Mesenchymal stem cell (in vitro differentiated cells and primary cell): ENCODE measurements at regions not wholly inside any gene's neighbourhood (a gene's known extent, or its start where the extent isn't known, plus 50 kb on each side); places are given as distances from the start of the nearest gene placed in this dataset.

ENCODE experiments used
- DNase-seq: peaks from one replicate; pipeline ENCODE4 v3.0.0-alpha.2; 2013
- H2AFZ ChIP-seq: one replicate; pipeline ENCODE4 v1.6.1; 2013; ENCODE audit warnings: low read depth, mild to moderate bottlenecking, control low read depth, inconsistent platforms, low read length, moderate library complexity
- H2AK5ac ChIP-seq: 2 replicates; pipeline ENCODE4 v1.6.1; 2013; ENCODE audit warnings: low read length, moderate library complexity, mild to moderate bottlenecking, inconsistent platforms; ENCODE audit not compliant: severe bottlenecking
- H2BK120ac ChIP-seq: one replicate; pipeline ENCODE4 v1.6.1; 2013; ENCODE audit warnings: low read depth, mild to moderate bottlenecking, inconsistent platforms, low read length, moderate library complexity
- H2BK12ac ChIP-seq, 2 experiments: one replicate each; pipeline ENCODE4 v1.6.1; 2013; ENCODE audit warnings: inconsistent platforms in 2 of 2, low read length in 2 of 2, mild to moderate bottlenecking in 2 of 2, moderate library complexity in 2 of 2, control low read depth in 1 of 2
- H2BK15ac ChIP-seq: one replicate; pipeline ENCODE4 v1.6.1; 2013; ENCODE audit warnings: mild to moderate bottlenecking, low read depth, inconsistent platforms; ENCODE audit not compliant: poor library complexity, severe bottlenecking
- H2BK5ac ChIP-seq: 2 replicates; pipeline ENCODE4 v1.6.1; 2013; ENCODE audit warnings: low read depth, mild to moderate bottlenecking, low read length, control low read depth, inconsistent platforms; ENCODE audit not compliant: poor library complexity, severe bottlenecking
- H3K14ac ChIP-seq, 2 experiments: one replicate each; pipeline ENCODE4 v1.6.1; 2013; ENCODE audit warnings: inconsistent platforms in 2 of 2, low read length in 2 of 2, control low read depth in 1 of 2, mild to moderate bottlenecking in 1 of 2, moderate library complexity in 1 of 2
- H3K18ac ChIP-seq, 2 experiments: one replicate each; pipeline ENCODE4 v1.6.1; 2013; ENCODE audit warnings: inconsistent platforms in 2 of 2, low read length in 2 of 2, control low read depth in 1 of 2, low read depth in 1 of 2, mild to moderate bottlenecking in 1 of 2
- H3K23ac ChIP-seq, 2 experiments: one replicate each; pipeline ENCODE4 v1.6.1; 2013; ENCODE audit warnings: inconsistent platforms in 2 of 2, low read length in 2 of 2, mild to moderate bottlenecking in 2 of 2, moderate library complexity in 2 of 2, control low read depth in 1 of 2
- H3K27ac ChIP-seq: 2 replicates; pipeline ENCODE4 v1.5.1; 2013; ENCODE audit warnings: mild to moderate bottlenecking, moderate library complexity, low read length, control low read depth, inconsistent platforms; ENCODE audit not compliant: poor library complexity, severe bottlenecking
- H3K27me3 ChIP-seq, 2 experiments: 2 replicates each; pipeline versions ENCODE4 v1.6.1 to v1.7.0; 2013; ENCODE audit warnings: low read length in 2 of 2, mild to moderate bottlenecking in 2 of 2, moderate library complexity in 2 of 2, control low read depth in 1 of 2, inconsistent platforms in 1 of 2; ENCODE audit not compliant: control insufficient read depth in 1 of 2, insufficient read depth in 1 of 2
- H3K36me3 ChIP-seq, 2 experiments: 2 replicates each; pipeline versions ENCODE4 v1.6.1 to v1.7.0; 2013; ENCODE audit warnings: low read length in 2 of 2, control low read depth in 1 of 2, inconsistent platforms in 1 of 2, low read depth in 1 of 2, mild to moderate bottlenecking in 1 of 2; ENCODE audit not compliant: insufficient read depth in 2 of 2, control insufficient read depth in 1 of 2
- H3K4ac ChIP-seq, 2 experiments: one replicate each; pipeline ENCODE4 v1.6.1; 2013; ENCODE audit warnings: inconsistent platforms in 2 of 2, low read length in 2 of 2, mild to moderate bottlenecking in 2 of 2, moderate library complexity in 2 of 2, control low read depth in 1 of 2, low read depth in 1 of 2
- H3K4me1 ChIP-seq: 2 replicates; pipeline ENCODE4 v1.6.1; 2013; ENCODE audit warnings: low read depth, low read length, control low read depth; ENCODE audit not compliant: control insufficient read depth, insufficient read depth
- H3K4me2 ChIP-seq: 2 replicates; pipeline ENCODE4 v1.6.1; 2013; ENCODE audit warnings: low read length, mild to moderate bottlenecking, inconsistent platforms; ENCODE audit not compliant: poor library complexity, severe bottlenecking
- H3K4me3 ChIP-seq, 2 experiments: 2 replicates each; pipeline versions ENCODE4 v1.5.1 to v1.7.0; 2013; ENCODE audit warnings: low read length in 2 of 2, mild to moderate bottlenecking in 2 of 2, control low read depth in 1 of 2, low read depth in 1 of 2; ENCODE audit not compliant: insufficient read depth in 1 of 2
- H3K79me1 ChIP-seq: replicated peaks from 2 replicates; pipeline ENCODE4 v1.6.1; 2013; ENCODE audit warnings: mild to moderate bottlenecking, control low read depth, low read length, inconsistent platforms; ENCODE audit not compliant: poor library complexity, severe bottlenecking
- H3K9ac ChIP-seq: 2 replicates; pipeline ENCODE4 v1.7.0; 2013; ENCODE audit warnings: mild to moderate bottlenecking, low read length, moderate library complexity
- H3K9me3 ChIP-seq: 2 replicates; pipeline ENCODE4 v1.7.0; 2013; ENCODE audit warnings: mild to moderate bottlenecking, low read length; ENCODE audit not compliant: control insufficient read depth
- H4K8ac ChIP-seq: one replicate; pipeline ENCODE4 v1.6.1; 2013; ENCODE audit warnings: inconsistent platforms, mild to moderate bottlenecking, low read length, moderate library complexity
- H4K91ac ChIP-seq: one replicate; pipeline ENCODE4 v1.6.1; 2013; ENCODE audit warnings: mild to moderate bottlenecking, low read length, inconsistent platforms
- WGBS: methylation state at CpG from one replicate; pipeline ENCODE4 v1.1.7; 2013; ENCODE audit warnings: mixed read lengths; 5-methylcytosine and 5-hydroxymethylcytosine counted together

DNA sequence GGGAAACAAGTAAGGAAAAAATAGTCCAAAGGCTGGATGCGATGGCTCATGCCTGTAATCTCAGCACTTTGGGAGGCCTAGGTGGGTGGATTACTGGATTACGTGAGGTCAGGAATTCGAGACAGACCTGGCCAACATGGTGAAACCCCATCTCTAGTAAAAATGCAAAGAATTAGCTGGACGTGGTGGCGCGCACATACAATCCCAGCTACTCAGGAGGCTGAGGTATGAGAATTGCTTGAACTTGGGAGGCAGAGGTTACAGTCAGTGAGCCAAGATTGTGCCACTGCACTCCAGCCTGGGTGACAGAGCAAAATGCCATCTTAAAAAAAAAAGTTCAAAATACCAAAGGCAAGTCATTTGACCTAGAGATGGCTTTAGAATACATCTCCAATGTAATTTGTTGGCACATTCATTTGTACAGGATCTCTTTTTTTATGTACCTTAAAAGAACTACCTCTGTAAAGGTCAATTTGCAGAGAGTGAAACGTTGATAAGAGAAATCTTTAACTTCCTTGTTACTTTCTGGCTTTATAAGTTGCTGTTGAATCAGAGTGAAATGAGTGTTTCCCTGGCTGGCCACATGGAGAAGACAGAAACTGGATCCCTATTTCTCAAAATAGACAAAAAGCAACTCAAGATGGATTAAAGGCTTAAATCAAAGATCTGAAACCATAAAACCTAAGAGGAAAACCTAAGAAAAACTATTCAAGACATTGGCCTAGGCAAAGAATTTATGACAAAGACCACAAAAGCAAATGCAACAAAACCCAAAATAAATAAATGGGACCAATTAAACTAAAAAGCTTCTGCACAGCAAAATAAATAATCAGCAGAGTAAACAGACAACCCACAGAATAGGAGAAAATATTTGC is 260.7 kb downstream of the KLF6 start:
- Histone ChIP-seq H2BK120ac (no peak overlapping the region), H3K4me1 (peaks cover 9% of the 10 kb centered on the region), H2AFZ (no peak overlapping the region), H3K79me1 (peaks cover 2% of the 10 kb centered on the region), H4K91ac (no peak overlapping the region), H2BK15ac (no peak overlapping the region), H3K27me3 (no peaks in the 10 kb centered on the region), H3K9me3 (no peaks in the 10 kb centered on the region), H4K8ac (no peak overlapping the region), H3K9ac (peak overlapping the region; percentile 29), H2AK5ac (no peak overlapping the region), H3K27ac (no peak overlapping the region), H2BK12ac (peak overlapping the region in 1 of 2 experiments; percentile 78), H3K4ac (no peak overlapping the region), H3K4me3 (no peak overlapping the region), H3K36me3 (no peaks in the 10 kb centered on the region), H3K14ac (no peak overlapping the region), H3K4me2 (no peak overlapping the region), H3K23ac (no peak overlapping the region), H3K18ac (no peak overlapping the region), H2BK5ac (no peak overlapping the region)
- peak; percentile 21 for DNase-seq
- 91% methylated on average over 7 of the region's 7 CpGs for WGBS

- Histone ChIP-seq H3K27me3 (no peaks in the 10 kb centered on the region), H2AFZ (no peak overlapping the region), H2BK15ac (no peak overlapping the region), H3K9me3 (no peaks in the 10 kb centered on the region), H3K23ac (no peak overlapping the region), H4K8ac (no peak overlapping the region), H4K91ac (no peak overlapping the region), H3K14ac (no peak overlapping the region), H3K4me1 (peaks cover 7% of the 10 kb centered on the region), H2BK120ac (no peak overlapping the region), H2BK12ac (no peak overlapping the region), H3K4me2 (no peak overlapping the region), H3K79me1 (peaks cover 2% of the 10 kb centered on the region), H3K27ac (no peak overlapping the region), H2BK5ac (no peak overlapping the region), H3K36me3 (no peaks in the 10 kb centered on the region), H3K4me3 (no peak overlapping the region), H3K18ac (no peak overlapping the region), H2AK5ac (no peak overlapping the region), H3K9ac (no peak overlapping the region), H3K4ac (no peak overlapping the region)
- DNase-seq: no peak
- WGBS: 97% methylated on average over 12 of the region's 13 CpGs
Measured at GRCh38 chr10:3523309-3524050, 261.5 kb downstream of the KLF6 start.

DNA sequence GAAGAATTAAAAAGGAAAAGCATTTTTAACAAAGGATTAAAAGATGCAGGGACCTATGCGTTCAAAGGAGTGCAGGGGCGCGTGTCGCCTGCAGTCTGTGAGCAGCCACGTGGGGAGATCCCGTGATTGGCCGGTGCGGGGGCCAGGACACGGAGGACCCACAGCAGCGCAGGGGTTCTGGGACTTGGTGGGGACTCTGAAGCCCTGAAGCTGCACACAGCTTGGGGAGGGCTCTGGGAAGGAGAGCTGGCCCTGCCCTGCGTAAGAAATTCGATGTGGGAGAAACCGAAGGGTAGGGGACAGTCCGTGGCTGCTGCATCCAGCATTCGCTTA is 268.1 kb downstream of the KLF6 start:
- Histone ChIP-seq H3K4me1 (no peaks in the 10 kb centered on the region), H3K27me3 (no peaks in the 10 kb centered on the region), H2BK12ac (no peak overlapping the region), H3K9ac (no peak overlapping the region), H3K23ac (no peak overlapping the region), H3K4me2 (no peak overlapping the region), H3K36me3 (no peaks in the 10 kb centered on the region), H2AK5ac (no peak overlapping the region), H3K79me1 (no peaks in the 10 kb centered on the region), H3K4me3 (no peak overlapping the region), H2AFZ (no peak overlapping the region), H3K14ac (peak overlapping the region in 1 of 2 experiments; percentile 36), H3K9me3 (no peaks in the 10 kb centered on the region), H4K91ac (no peak overlapping the region), H3K18ac (no peak overlapping the region), H2BK15ac (no peak overlapping the region), H3K4ac (no peak overlapping the region), H4K8ac (no peak overlapping the region), H2BK120ac (no peak overlapping the region), H2BK5ac (no peak overlapping the region), H3K27ac (no peak overlapping the region)
- 97% methylated on average over 15 of the region's 15 CpGs for WGBS
- DNase-seq: no peak

GRCh38 chr10:3516234-3516922 is 268.6 kb downstream of the KLF6 start:
- no peak overlapping the region for H3K23ac ChIP-seq
- no peaks in the 10 kb centered on the region for H3K9me3 ChIP-seq
- H3K79me1 ChIP-seq: no peaks in the 10 kb centered on the region
- H2BK15ac ChIP-seq: no peak overlapping the region
- no peak overlapping the region for H2BK120ac ChIP-seq
- H3K27me3 ChIP-seq: no peaks in the 10 kb centered on the region
- H2BK5ac ChIP-seq: no peak overlapping the region
- no peak overlapping the region for H3K9ac ChIP-seq
- H3K4me1 ChIP-seq: no peaks in the 10 kb centered on the region
- no peak overlapping the region for H2AK5ac ChIP-seq
- no peak overlapping the region for H4K91ac ChIP-seq
- H3K4me2 ChIP-seq: no peak overlapping the region
- H4K8ac ChIP-seq: no peak overlapping the region
- no peak overlapping the region for H2AFZ ChIP-seq
- DNase-seq: no peak
- no peak overlapping the region for H3K18ac ChIP-seq
- 82% methylated on average over 11 of the region's 14 CpGs for WGBS
- H3K14ac ChIP-seq: no peak overlapping the region
- no peak overlapping the region for H3K4ac ChIP-seq
- H3K36me3 ChIP-seq: no peaks in the 10 kb centered on the region
- no peak overlapping the region for H3K27ac ChIP-seq
- H3K4me3 ChIP-seq: no peak overlapping the region
- no peak overlapping the region for H2BK12ac ChIP-seq
